Activated naive CD4-positive, alpha-beta T cell (primary cell): ENCODE measurements at regions not wholly inside any gene's neighbourhood (a gene's known extent, or its start where the extent isn't known, plus 50 kb on each side); places are given as distances from the start of the nearest gene placed in this dataset.

Source experiments
- DNase-seq, 4 experiments: peaks; one replicate each; lab custom pipeline; 2025; lab: John Stamatoyannopoulos, UW

- DNase-seq, result no peak
Measured at GRCh38 chr3:14312375-14312774, 90.0 kb upstream of the SLC6A6 start.

- DNase-seq, result no peak
Measured at GRCh38 chr3:14317057-14317553, 85.3 kb upstream of the SLC6A6 start.

- DNase-seq, result no peak
Measured at GRCh38 chr3:14318646-14319045, 83.8 kb upstream of the SLC6A6 start.

GRCh38 chr3:14319654-14320182, 82.7 kb upstream of the SLC6A6 start:
- no peak for DNase-seq

GRCh38 chr3:14320219-14320618, 82.2 kb upstream of the SLC6A6 start:
- DNase-seq, result no peak

- DNase-seq, result no peak
Measured at GRCh38 chr3:14322001-14322400, 80.4 kb upstream of the SLC6A6 start.

GRCh38 chr3:14322667-14323295, 79.6 kb upstream of the SLC6A6 start:
- no peak for DNase-seq

GRCh38 chr3:14323401-14324223, 78.8 kb upstream of the SLC6A6 start:
- DNase-seq, result no peak

- DNase-seq, result no peak
Measured at GRCh38 chr3:14324224-14324944, 78.0 kb upstream of the SLC6A6 start.

- DNase-seq, result no peak
Measured at GRCh38 chr3:14328422-14328821, 74.0 kb upstream of the SLC6A6 start.

- no peak for DNase-seq
Measured at GRCh38 chr3:14329116-14329830, 73.1 kb upstream of the SLC6A6 start.

- DNase-seq, result no peak
Measured at GRCh38 chr3:14329842-14330241, 72.6 kb upstream of the SLC6A6 start.

GRCh38 chr3:14330508-14330907, 71.9 kb upstream of the SLC6A6 start:
- DNase-seq, result no peak

- DNase-seq, result no peak
Measured at GRCh38 chr3:14331251-14331650, 71.2 kb upstream of the SLC6A6 start.

- DNase-seq, result no peak
Measured at GRCh38 chr3:14332392-14332791, 70.0 kb upstream of the SLC6A6 start.

GRCh38 chr3:14333215-14333614, 69.2 kb upstream of the SLC6A6 start:
- DNase-seq, result no peak

- no peak for DNase-seq
Measured at GRCh38 chr3:14333621-14334020, 68.8 kb upstream of the SLC6A6 start.

GRCh38 chr3:14334136-14334535, 68.3 kb upstream of the SLC6A6 start:
- no peak for DNase-seq

GRCh38 chr3:14334936-14335335, 67.5 kb upstream of the SLC6A6 start:
- no peak for DNase-seq

- no peak for DNase-seq
Measured at GRCh38 chr3:14335774-14336748, 66.3 kb upstream of the SLC6A6 start.
